Endothelial cell of umbilical vein (primary cell): ENCODE measurements at regions not wholly inside any gene's neighbourhood (a gene's known extent, or its start where the extent isn't known, plus 50 kb on each side); places are given as distances from the start of the nearest gene placed in this dataset.

Experiments used
- BruUV-seq: library from RNA; stranded (reverse); fragments of 400-500 nt; replicated peaks from 2 replicates; lab custom pipeline; 2021; lab: Mats Ljungman, UMichigan
- CTCF ChIA-PET: fragments of 300-600, 350-600 bp; sonication (Branson Sonifier 250); formaldehyde crosslinking; loops from one replicate; lab custom pipeline; 2021; ENCODE audit warnings: antibody characterized with exemption, inconsistent platforms; lab: Charles Lee
- POLR2A ChIA-PET: fragments of 300-600, 350-600 bp; sonication (Branson Sonifier 250); formaldehyde crosslinking; loops from one replicate; lab custom pipeline; 2021; ENCODE audit warnings: antibody characterized with exemption, inconsistent platforms; lab: Charles Lee
- DNase-seq: peaks from one replicate; pipeline ENCODE4 v3.0.0-alpha.2; 2011; ENCODE audit warnings: low read depth, low spot score
- FAIRE-seq: peaks from 2 replicates; lab custom pipeline; 2011; peaks lifted over from hg19 to GRCh38; lab: Jason Lieb, UNC
- H2AFZ ChIP-seq: 2 replicates; pipeline ENCODE4 v1.6.0; 2012; ENCODE audit warnings: low read depth, low read length, control low read depth, inconsistent platforms
- H3K27ac ChIP-seq: 2 replicates; pipeline ENCODE4 v1.5.1; 2011; ENCODE audit warnings: low read depth, mild to moderate bottlenecking, control low read depth, low read length, moderate library complexity; ENCODE audit not compliant: insufficient read depth
- H3K27me3 ChIP-seq, 2 experiments: 2 replicates each; pipeline versions ENCODE4 v1.6.0 to v1.6.1; 2011; ENCODE audit warnings: low read length in 2 of 2, mixed read lengths in 1 of 2; ENCODE audit not compliant: control insufficient read depth in 2 of 2, insufficient read depth in 2 of 2
- H3K36me3 ChIP-seq, 2 experiments: 2 replicates in 1 of 2; 3 replicates in 1 of 2; pipeline ENCODE4 v1.5.1; 2011; ENCODE audit warnings: low read length in 2 of 2, mild to moderate bottlenecking in 1 of 2, moderate library complexity in 1 of 2; ENCODE audit not compliant: control insufficient read depth in 2 of 2, insufficient read depth in 2 of 2; ENCODE audit errors: extremely low read depth in 1 of 2
- H3K4me1 ChIP-seq: 3 replicates; pipeline ENCODE4 v1.5.1; 2011; ENCODE audit warnings: mild to moderate bottlenecking, low read length; ENCODE audit not compliant: control insufficient read depth, insufficient read depth; ENCODE audit errors: extremely low read depth
- H3K4me2 ChIP-seq: 2 replicates; pipeline ENCODE4 v1.6.1; 2011; ENCODE audit warnings: low read length, control low read depth, mixed read lengths; ENCODE audit not compliant: insufficient read depth
- H3K4me3 ChIP-seq, 3 experiments: fragments of 200-600 bp in 1 of 3; sonication (generic), shearing (Covaris generic) in 1 of 3; replicated peaks in 1 of 3; 2 replicates each; pipeline ENCODE4 v1.5.1; 2011 to 2016; ENCODE audit warnings: control low read depth in 3 of 3, low read length in 3 of 3, mild to moderate bottlenecking in 2 of 3, inconsistent platforms in 1 of 3, low read depth in 1 of 3, moderate library complexity in 1 of 3; ENCODE audit not compliant: insufficient read depth in 1 of 3
- H3K79me2 ChIP-seq: 2 replicates; pipeline ENCODE4 v1.6.0; 2012; ENCODE audit warnings: low read length, inconsistent platforms; ENCODE audit not compliant: control insufficient read depth, insufficient read depth
- H3K9ac ChIP-seq: replicated peaks from 2 replicates; pipeline ENCODE3; 2011; ENCODE audit warnings: low read length, control low read depth; ENCODE audit not compliant: insufficient read depth; ENCODE audit errors: extremely low read depth
- H3K9me1 ChIP-seq: replicated peaks from 3 replicates; pipeline ENCODE4 v1.6.0; 2011; ENCODE audit warnings: mild to moderate bottlenecking, low read length; ENCODE audit not compliant: control insufficient read depth, insufficient read depth; ENCODE audit errors: extremely low read depth
- H3K9me3 ChIP-seq: replicated peaks from 2 replicates; pipeline ENCODE4 v1.5.1; 2012; ENCODE audit warnings: low read length, inconsistent platforms; ENCODE audit not compliant: control insufficient read depth, insufficient read depth
- H4K20me1 ChIP-seq: replicated peaks from 2 replicates; pipeline ENCODE3; 2011; ENCODE audit warnings: mild to moderate bottlenecking, low read length; ENCODE audit not compliant: control insufficient read depth, insufficient read depth; ENCODE audit errors: extremely low read depth
- EZH2 ChIP-seq: IDR thresholded peaks from 2 replicates; pipeline ENCODE4 v1.6.1; 2012; ENCODE audit warnings: borderline replicate concordance, low read depth, mild to moderate bottlenecking, moderate library complexity, low read length, inconsistent platforms; ENCODE audit not compliant: severe bottlenecking
- FOS ChIP-seq: IDR thresholded peaks from 2 replicates; pipeline ENCODE4 v1.6.1; 2011; ENCODE audit warnings: mild to moderate bottlenecking, low read length, moderate library complexity, borderline replicate concordance; ENCODE audit not compliant: insufficient read depth
- GATA2 ChIP-seq: IDR thresholded peaks from 2 replicates; pipeline ENCODE4 v1.7.0; 2011; ENCODE audit warnings: low read depth, mild to moderate bottlenecking, moderate library complexity, mixed read lengths, low read length; ENCODE audit not compliant: insufficient read length, insufficient read depth
- JUN ChIP-seq: IDR thresholded peaks from 2 replicates; pipeline ENCODE4 v1.6.1; 2011; ENCODE audit warnings: borderline replicate concordance, low read depth; ENCODE audit not compliant: insufficient read length, insufficient read depth
- MYC ChIP-seq: IDR thresholded peaks from one replicate; pipeline ENCODE4 v1.6.1; 2011; ENCODE audit warnings: mild to moderate bottlenecking, low read depth, low read length
- POLR2A ChIP-seq: IDR thresholded peaks from 2 replicates; pipeline ENCODE4 v1.6.1; 2012; ENCODE audit warnings: low read depth, mild to moderate bottlenecking, control low read depth, low read length
- POLR2AphosphoS5 ChIP-seq: IDR thresholded peaks from 2 replicates; pipeline ENCODE4 v1.6.1; 2012; ENCODE audit warnings: low read depth, mild to moderate bottlenecking, control low read depth, low read length, moderate library complexity; ENCODE audit not compliant: insufficient read depth
- dilution Hi-C: fragments of 300-500 bp; cut with MboI; formaldehyde crosslinking; loops from one replicate; pipeline ENCODE4 v1.15.0; 2019; ENCODE audit warnings: low sequenced_read_pairs; ENCODE audit not compliant: extremely low pct_ligation_motif_present
- intact Hi-C: fragments of 100-400 bp; cut with micrococcal nuclease; formaldehyde crosslinking; loops from one replicate; pipeline ENCODE4 v1.10.0; 2022
- TF ChIP-seq, protein P1 (sequence below): IDR thresholded peaks from 2 replicates; pipeline ENCODE4 v1.6.1; 2011; ENCODE audit not compliant: insufficient read depth, insufficient read length
- TF ChIP-seq, protein P2 (sequence below), 2 donors: IDR thresholded peaks; 1 replicate in 1 of 2; 2 replicates in 1 of 2; pipeline ENCODE4 v1.5.1; 2011; ENCODE audit warnings: low read length in 2 of 2, mild to moderate bottlenecking in 2 of 2, moderate library complexity in 2 of 2, control low read depth in 1 of 2, inconsistent platforms in 1 of 2, low read depth in 1 of 2; ENCODE audit not compliant: insufficient read depth in 1 of 2; ENCODE audit errors: extremely low read depth in 1 of 2

DNA sequence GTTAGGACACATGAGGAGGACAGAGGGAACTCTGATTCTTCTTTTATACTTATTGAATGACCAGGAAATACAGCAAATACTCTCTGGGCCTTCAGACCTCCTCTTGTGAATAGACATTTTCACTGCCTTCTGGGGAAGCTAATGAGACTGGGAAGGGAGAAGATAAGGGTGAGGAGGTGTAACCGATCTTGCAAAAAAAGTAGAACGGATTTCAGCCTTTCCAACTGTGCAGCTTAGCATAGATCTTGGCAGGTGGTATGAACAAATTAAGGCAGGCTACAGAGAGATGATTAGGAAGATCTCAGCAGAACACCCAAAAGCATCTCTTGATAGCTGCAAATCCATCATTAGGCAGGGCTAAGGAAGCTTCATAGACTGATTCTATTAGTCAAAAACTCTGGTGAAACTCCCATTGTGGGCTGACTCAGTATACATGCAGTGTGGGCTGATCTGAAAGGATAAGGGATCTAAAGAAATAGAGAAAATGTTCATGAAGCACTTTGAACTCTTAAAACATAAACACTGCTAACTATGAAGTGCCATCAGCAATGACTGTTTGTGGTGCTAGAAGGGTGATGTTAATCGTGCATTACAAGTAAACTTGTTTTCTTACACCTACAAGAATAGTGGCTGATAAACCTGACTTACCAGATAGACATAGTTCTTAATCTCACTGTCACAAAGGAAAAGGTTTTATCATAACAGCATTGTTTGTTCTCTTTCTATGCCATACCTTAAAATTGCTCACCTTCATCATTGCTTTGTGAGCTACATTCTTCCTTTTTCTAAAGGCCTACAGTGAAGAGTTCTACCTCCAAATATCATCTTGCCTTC lies 85.5 kb upstream of the PALMD start:
- BruUV-seq: no TSS peak
- H3K4me1 ChIP-seq: peaks cover 9% of the 10 kb centered on the region
- H4K20me1 ChIP-seq: no peaks in the 10 kb centered on the region
- H3K9me3 ChIP-seq: no peaks in the 10 kb centered on the region
- H3K27me3 ChIP-seq: no peaks in the 10 kb centered on the region
- H3K9me1 ChIP-seq: no peaks in the 10 kb centered on the region
- no peak overlapping the region for H2AFZ ChIP-seq
- H3K36me3 ChIP-seq: no peaks in the 10 kb centered on the region
- dilution Hi-C loops: no loop called here
- intact Hi-C loops: no loop called here
- DNase-seq: no peak
- no peak overlapping the region for H3K4me2 ChIP-seq
- no peak for TF ChIP-seq GATA2
- TF ChIP-seq POLR2A: no peak
- no peak for TF ChIP-seq MYC
- TF ChIP-seq FOS: no peak
- no peak for TF ChIP-seq JUN
- TF ChIP-seq EZH2: no peak
- TF ChIP-seq, protein P1, sequence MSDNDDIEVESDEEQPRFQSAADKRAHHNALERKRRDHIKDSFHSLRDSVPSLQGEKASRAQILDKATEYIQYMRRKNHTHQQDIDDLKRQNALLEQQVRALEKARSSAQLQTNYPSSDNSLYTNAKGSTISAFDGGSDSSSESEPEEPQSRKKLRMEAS: no peak
- TF ChIP-seq, protein P2, sequence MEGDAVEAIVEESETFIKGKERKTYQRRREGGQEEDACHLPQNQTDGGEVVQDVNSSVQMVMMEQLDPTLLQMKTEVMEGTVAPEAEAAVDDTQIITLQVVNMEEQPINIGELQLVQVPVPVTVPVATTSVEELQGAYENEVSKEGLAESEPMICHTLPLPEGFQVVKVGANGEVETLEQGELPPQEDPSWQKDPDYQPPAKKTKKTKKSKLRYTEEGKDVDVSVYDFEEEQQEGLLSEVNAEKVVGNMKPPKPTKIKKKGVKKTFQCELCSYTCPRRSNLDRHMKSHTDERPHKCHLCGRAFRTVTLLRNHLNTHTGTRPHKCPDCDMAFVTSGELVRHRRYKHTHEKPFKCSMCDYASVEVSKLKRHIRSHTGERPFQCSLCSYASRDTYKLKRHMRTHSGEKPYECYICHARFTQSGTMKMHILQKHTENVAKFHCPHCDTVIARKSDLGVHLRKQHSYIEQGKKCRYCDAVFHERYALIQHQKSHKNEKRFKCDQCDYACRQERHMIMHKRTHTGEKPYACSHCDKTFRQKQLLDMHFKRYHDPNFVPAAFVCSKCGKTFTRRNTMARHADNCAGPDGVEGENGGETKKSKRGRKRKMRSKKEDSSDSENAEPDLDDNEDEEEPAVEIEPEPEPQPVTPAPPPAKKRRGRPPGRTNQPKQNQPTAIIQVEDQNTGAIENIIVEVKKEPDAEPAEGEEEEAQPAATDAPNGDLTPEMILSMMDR (IDR thresholded peaks at IDR 0.05; ENCODE audit: extremely low read depth in 1 of 2, insufficient read depth in 1 of 2, low read depth in 1 of 2, low read length in 2 of 2): no peak
- no peak for TF ChIP-seq POLR2AphosphoS5
- no peaks in the 10 kb centered on the region for H3K79me2 ChIP-seq
- ChIA-PET POLR2A (no interaction called here), CTCF (interaction anchor here (1.1 to 1.4 kb wide), 2 partner anchors 11 to 33 kb away, joined by 3 to 4 read pairs; no protein-coding TSS in a partner anchor)
- H3K9ac ChIP-seq: no peak overlapping the region
- H3K27ac ChIP-seq: no peak overlapping the region
- no peak for FAIRE-seq
- no peak overlapping the region for H3K4me3 ChIP-seq
